CD4-positive, alpha-beta T cell treated with Interleukin-4 for 1 hour (primary cell): ENCODE measurements at regions not wholly inside any gene's neighbourhood (a gene's known extent, or its start where the extent isn't known, plus 50 kb on each side); places are given as distances from the start of the nearest gene placed in this dataset.
"Not testable (repeated sequence)": the region's sequence is repeated elsewhere in the genome, so short reads cannot be mapped to it uniquely, and the experiment has no call there.

ENCODE experiments used
- DNase-seq, 2 donors: peaks; one replicate each; pipeline ENCODE4 v3.0.0-alpha.2; 2020 to 2022

DNA sequence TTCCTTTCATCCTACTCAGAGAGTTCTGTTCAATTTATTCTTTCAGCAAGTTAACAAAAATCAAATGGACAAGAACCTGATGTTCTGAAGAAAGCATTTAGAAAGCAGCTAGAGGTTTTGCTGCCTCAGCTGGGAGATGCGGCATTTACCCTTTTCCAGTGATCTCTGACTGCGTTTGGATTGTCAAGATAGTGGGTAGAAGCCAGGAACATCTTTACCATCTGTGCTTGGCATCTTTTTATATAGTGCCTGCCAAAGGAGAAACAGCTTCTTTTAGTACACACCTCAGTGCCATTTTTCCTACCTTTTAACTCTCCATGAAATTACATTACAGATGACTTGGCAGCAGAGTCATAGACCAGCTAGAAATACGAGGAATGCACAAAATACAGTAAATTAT is 680.8 kb downstream of the SLITRK1 start:
- no peak for DNase-seq

DNA sequence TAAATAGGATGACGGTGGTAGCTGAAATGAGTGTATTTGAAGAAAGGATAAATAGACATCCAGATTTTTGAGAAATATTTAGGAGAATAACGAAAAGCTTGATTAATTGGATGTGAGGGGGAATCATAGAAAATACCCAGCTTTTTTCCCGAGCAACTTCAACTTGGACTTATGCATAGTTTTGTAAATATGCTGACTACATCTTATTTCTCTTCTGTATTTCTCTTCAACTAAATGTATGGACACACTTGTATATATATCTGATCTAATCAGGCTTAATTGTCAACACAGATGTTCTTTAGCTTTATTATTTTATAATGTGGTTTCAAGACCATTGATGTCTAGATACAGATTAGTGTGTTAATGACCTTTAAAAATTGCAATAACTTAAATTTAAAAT is 685.0 kb downstream of the SLITRK1 start:
- no peak for DNase-seq

DNA sequence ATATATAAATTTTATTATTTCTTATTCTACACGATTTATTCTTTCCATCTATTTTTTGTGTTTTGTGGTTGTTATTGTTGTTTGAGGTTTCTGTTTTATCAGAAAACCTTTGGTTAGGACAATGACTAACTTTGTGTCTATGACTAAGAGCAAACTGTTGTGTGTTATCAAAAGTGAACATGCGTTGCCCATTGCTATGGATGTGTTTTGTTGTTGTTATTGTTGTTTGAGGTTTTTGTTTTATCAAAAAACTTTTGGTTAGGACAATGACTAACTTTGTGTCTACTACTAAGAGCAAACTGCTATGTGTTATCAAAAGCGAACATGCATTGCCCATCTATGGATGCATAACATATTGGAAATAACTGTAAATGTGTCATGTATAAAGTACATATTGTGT is 692.3 kb downstream of the SLITRK1 start:
- no peak for DNase-seq

DNA sequence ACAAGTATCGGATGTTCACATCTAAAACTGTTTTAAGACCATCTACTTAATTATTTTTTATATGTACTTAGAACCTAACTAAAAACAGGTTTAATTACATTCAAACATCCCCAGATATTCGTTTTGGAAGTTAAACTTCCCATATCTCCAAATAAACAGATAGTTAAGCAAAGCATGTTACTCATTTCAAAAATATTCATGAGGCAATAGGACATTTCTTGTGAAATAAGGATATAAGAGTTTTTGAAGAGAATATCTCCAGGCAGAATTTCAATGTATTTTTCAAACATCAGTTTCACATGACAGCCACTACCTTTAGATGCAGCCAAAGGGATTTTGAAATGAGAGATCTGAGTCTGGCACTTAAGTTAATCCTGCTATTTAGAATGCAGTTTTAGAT is 697.5 kb downstream of the SLITRK1 start:
- DNase-seq: no peak

DNA sequence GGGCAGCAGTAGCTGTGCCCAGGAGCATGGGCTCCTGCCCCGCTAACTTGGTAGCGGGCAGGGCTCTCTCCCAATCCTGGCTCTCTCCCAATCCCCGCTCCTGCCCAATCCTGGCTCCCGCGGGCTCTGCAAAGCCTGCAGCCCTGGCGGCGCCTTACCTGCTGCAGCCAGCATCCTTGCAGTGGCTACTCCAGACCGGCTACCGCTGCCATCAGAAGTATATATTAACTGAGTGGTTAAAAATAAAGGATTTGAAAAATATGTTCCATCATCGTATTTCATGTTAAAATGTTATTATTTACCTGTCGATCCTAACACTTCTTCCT is 698.2 kb downstream of the SLITRK1 start:
- no peak for DNase-seq

DNA sequence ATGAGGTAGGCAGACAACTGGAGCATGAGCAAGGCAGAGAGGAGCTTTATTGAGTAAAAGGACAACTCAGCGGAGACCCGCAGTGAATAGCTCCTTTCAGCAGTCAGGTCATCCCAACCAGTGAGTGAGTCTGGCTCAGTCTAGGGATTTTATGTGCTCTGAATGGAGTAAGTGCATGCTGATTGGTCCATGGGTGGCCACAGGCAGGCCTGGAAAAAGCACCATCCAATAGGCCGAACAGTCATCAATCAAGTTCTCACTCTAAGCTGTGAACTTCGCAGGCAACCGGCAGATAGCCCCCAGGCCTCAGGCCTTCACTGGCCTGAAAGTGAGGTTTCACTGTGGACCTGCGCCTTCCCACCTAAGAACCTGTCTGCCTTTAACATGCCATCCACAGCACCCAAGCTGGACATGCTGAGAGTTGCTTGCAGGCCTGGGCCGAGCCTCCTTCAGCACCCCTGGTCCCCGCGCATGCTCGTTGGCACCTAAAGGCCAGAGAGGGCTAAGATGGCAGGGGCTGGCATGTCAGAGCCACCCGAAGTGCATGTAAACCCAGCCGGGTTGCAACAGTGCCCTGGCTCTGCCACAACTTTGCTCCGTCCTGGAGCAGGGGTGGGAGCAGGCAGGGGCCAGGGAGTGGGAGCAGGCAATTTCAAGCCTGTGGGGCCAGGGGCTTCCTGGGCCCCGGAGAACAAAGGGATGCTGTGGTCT is 698.7 kb downstream of the SLITRK1 start:
- no peak for DNase-seq

DNA sequence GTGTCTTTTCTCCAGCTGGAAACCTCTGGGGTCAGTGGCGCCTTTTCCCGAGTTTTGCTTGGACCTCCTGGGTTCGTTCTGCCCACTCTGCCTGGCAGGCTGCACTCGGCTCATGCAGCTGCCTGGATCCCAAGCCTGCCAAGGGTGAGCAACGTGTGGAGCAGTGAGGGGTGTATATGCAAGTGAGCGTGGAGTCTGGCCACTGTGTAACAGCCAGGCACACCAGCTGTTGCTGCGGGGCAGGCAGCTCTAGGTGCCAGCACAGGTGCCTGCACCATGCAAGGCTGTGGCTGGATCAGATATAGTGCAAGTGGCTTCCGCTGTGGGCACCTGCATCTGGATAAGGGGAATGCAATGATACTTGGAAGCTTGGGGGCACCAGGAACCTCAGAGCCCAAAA is 699.4 kb downstream of the SLITRK1 start:
- no peak for DNase-seq

DNA sequence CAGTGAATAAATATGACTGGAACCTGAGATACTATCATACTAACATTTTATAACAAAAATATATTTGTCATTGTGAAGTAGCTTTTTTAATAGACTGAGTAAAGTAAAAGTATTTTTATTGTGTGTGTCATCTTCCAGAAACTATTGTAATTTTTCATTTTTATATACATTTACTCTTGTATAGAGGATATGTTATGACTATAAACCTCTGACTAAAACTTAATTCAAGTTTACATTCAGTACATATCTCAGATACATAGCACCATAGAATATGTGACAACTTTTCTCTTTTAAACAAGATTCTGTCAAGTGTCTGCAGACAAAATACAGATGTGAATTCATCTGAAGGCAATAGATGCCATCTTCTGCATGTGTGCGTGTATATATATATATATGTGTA is 704.3 kb downstream of the SLITRK1 start:
- no peak for DNase-seq

DNA sequence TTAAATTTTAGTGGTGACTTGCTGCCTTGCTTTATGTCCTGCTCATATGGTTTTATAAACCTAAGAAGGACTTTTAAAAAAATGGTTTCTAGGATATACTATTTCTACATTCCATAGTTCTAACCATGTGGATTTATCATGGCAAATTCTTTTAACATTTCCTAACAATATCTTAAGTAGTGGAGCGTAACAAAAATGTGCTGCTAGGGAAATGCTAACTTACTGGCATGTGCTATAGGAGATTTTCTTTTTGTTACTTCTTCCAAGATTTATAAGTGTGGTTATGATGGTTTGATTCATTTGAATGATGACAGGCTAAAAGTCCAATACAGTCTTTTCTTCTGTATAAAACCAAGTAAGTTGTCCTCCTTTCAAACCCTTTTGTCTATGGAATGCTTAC is 713.7 kb downstream of the SLITRK1 start:
- DNase-seq: no peak

DNA sequence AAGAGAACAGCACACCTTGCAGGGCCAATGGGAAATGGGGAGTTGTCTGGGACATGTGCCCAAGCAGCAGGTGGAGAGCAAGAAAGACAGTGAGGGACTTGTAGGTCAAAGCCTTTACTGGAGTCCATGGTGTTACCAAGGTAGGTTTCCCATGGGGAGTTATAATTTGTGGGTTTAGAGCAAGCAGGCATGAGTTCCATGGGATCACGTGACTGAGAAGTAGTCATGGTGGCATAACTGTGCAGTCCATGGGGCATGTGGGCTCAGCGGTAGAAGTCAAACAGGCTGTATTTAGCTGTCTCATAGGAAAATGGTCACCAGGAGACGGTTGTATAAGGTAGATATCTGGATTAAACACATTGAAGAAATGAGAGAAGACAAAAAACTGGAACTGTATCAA is 715.1 kb downstream of the SLITRK1 start:
- DNase-seq: no peak

DNA sequence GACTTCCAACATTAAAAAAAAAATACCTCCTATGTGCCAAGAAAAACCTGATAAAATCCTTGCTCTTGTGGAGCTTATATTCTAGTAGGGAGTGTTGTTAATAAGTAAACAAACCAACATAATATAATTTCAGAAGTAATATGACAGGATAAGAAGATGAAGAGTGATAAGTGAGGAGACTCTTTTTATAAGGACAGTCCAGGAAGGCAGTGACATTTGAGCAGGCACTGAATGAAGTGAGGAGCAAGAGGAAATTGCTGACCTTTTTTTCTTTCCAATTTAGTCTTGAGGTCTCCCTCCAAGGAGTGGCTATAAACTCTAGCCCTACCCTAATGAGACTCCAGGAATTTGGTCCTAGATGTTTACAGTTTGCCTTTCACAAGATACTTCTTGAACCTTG is 715.7 kb downstream of the SLITRK1 start:
- DNase-seq: no peak

DNA sequence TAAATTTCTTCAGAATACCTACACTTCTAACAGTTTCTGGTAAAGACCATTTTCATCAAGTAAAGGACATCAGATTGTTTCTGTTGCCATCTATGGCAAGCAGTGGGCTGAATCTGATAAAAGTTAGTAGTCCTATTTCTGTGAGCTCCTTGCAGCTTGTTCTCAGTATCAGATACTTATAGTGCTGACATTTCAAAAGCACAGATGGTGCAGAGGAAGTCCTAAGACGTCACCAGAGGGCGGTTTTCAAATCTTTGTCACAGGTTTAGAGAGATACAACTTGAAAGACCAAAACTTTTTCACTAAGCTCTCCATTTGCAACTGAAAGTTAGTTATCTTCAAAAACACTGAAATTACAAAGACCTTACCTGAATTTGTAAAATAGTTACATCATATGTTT is 719.8 kb downstream of the SLITRK1 start:
- no peak for DNase-seq

DNA sequence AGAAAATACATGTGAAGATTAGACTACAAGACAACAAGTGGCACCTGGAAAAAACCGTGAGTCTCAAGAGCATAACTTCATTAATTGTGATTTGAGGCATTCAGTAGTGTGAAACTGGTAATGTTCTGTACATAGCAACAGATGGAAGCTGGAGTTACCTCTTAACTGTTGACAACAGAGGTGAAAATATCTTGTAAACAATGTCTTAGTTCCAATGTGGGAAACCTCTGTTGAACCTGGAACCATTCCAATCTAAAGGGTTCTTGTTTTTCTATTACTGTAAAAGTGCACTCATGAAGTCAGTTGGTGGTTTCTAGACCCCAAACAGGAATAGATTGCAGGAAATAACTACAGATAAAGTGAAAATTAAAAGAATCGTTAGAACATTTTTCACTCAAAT is 728.4 kb downstream of the SLITRK1 start:
- DNase-seq: no peak

DNA sequence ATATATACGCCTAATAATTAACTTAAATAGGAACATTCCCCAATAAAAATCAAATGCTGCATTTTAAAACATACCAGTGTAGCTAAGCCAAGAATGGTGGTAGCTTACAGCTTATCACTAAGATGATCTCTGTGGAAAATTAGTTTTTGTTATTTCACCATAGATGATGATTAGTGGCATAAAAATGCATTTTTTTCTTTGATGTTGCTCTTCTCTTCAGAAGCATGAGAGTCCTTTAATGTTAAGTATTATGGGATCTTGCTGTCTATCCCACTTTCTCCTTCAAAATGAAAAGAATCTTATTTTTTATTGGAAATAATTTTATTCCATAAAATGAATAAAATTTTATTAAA is 731.0 kb downstream of the SLITRK1 start:
- no peak for DNase-seq

DNA sequence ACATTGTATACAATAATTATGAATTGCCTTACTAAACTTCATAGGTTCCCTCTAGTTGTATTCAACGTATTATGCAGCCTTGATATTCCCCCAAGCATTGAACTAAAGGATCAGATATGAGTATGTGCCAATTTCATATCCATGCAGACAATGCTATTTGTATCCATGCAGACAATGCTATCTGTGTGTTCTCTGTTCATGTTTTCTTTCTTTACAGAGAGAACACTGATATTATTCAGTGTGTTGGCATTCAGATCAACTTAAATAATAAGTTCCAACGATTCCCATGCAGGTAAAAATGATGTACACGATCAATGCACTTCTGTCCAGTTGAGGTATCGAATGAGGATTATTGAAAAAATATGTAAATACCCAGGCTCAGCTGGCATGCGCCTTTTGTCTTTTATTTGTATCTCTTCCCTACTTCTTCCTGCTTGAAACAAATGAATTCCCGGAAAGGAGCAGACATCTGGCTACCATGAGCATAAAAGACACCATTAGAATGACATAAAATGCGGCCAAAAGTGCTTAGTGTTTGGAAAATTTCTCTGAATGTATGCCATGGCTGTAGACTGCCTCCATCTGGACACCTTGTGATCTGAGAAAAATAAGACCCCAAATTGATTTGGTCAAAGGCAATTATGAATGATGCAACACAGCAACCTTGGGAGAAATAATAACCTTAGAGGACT is 731.5 kb downstream of the SLITRK1 start:
- DNase-seq: no peak

DNA sequence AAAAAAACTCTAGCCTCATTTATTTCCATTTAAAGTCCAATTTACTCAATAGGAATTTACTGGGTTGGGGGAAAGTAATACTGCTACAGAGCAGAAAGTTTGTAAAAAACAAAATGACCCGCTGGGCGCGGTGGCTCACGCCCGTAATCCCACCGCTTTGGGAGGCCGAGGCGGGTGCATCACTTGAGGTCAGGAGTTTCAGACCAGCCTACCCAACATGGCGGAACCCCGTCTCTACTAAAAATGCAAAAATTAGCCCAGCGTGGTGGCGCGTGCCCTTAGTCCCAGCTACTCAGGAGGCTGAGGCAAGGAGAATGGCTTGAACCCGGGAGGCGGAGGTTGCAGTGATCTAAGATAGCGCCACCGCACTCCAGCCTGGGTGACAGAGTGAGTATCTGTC is 745.6 kb downstream of the SLITRK1 start:
- DNase-seq: no peak

DNA sequence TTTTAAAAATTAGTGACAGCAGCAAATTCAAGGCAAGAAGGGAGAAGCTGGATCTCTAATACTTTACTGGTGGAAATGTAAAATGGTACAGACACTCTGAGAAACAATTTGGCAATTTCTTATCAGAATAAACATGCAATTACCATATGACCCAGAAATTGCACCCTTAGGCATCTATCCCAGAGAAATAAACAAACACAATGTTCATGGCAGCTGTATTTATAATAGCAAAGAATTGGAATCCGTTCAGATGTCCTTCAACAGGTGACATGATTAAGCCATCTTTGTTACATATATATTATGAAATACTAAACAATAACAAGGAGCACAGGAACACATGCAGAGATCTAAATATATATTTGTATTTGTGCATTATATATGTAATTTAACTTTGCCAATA is 756.5 kb downstream of the SLITRK1 start:
- DNase-seq: no peak

DNA sequence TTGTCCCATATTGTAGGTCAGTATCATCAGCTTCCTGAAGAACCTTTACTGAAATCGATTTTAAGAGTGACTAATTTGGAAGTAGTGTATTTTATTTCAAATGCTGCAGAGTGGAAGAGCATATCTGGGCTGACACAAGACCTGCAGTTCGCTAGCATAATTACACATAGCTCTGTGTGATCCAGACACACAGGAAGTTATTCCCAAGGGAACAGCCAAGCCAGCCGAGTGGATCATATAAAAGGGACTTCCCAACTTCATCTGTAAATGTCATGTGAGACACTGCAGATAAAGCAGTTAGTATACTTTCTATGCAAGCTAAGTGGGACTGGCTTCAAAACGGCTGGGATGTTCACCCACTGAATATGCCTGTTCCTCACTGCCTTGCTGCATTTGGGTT is 760.4 kb downstream of the SLITRK1 start:
- DNase-seq: no peak

DNA sequence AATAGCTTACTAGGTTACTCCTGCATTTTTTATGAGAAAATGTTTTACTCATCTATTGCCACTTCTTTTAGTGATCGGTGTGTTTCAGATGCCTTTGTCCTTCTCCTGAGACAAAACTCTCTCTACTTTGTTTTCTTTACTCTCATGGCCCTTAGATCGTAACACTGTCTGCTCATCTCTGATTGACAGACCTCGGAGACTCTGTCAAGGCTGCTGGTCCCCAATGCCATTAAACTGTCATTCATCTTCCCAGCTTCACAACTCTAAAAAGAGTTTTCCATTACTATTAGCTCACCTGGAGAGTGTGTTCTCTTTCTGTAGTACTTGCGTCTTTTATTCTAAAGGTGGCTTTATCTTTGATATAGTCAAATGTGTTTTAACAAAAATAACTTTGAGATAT is 765.2 kb downstream of the SLITRK1 start:
- DNase-seq: no peak

DNA sequence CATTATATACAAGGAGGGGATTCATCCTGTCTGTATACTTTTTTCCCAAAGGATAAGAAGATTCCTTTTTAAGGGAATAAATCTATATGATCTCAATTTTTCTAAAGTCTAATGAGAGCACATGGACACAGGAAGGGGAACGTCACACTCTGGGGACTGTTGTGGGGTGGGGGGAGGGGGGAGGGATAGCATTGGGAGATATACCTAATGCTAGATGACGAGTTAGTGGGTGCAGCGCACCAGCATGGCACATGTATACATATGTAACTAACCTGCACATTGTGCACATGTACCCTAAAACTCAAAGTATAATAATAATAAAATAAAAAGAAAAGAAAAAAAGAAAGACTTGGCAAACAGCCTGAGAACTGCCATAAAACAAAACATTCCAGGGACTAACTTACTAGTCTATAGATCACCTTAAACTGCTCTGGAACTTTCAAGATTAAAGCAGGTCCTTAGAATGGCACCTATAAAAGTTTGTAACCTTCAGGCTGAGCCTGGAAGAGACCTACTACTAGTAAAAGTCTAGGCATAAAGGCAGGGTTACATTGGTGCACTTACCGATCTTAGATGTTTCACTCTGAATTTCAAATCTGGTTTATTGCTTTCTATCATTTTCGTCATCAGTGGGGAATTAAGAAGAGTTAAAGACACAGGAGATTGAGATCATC is 780.6 kb downstream of the SLITRK1 start:
- DNase-seq: not testable (repeated sequence)

DNA sequence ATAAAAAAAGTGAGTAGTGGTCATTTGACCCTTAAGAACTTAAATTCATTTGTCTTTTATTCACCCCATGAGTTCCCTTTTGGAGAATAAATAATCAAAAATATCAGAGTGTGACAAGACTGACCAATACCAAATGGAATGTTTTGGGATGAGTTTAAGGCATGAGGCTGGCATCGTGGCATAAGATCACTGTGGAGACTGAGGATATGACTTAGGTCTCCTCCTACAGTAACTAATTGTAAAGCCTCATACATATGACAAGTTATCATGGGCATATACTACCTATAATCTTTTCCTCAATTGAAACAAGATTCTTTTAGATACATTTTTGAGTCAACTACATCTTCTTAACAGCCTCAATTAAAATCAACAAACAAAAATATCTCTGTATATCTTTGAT is 782.0 kb downstream of the SLITRK1 start:
- DNase-seq: no peak

DNA sequence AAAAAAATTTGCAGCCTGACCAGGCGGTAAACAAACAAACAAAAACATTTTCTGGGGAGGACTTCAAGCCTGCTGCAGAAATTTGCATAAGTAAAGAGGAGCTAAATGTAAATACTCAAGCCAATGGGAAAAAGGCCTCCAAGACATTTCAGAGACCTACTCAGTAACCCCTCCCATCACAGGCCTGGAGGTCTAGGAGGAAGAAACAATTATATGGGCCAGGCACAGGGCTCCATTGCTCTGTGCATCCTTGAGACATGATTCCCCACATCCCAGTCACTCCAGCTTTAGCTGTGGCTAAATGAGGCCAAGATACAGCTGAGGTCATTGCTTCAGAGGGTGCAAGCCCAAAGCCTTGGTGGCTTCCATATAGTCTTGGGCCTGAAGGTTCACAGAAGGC is 793.4 kb downstream of the SLITRK1 start:
- DNase-seq: no peak

DNA sequence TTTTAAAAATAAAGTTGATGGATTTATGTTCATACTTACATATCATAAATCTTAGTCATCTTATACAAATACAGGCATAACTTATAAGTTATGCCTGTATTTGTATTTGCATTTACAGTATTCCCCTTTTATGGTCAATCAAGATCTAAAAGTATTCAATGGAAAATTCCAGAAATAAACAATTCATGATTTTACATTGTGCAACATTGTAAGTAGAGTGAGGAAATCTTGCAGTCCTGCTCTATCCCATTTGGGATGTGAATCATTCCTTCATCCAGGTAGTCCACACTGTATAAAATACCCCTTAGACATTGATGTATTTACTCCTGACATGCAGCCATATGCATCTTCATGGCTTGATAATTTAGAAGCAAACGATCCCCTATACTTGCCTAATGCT is 795.3 kb downstream of the SLITRK1 start:
- no peak for DNase-seq

DNA sequence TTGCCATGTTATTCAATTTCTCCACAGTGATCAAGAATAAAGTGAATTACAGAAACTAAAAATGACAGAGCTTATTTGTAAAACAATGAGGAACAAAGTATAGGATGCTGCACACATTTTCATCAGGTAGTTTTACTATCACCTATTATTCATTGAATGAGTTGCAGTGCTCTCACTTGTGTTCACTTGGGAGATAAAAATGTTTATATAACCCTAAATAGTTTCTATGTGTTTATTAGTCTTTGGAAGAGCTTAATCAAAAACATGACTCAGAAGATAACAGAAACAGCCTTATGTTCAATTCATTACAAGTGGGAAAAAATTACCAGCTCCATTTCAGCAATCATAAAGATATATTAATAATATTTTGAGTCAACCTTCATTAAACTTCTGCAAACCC is 796.2 kb downstream of the SLITRK1 start:
- no peak for DNase-seq
